ENCODE measurements at regions not wholly inside any gene's neighbourhood (a gene's known extent, or its start where the extent isn't known, plus 50 kb on each side); places are given as distances from the start of the nearest gene placed in this dataset.

DNA sequence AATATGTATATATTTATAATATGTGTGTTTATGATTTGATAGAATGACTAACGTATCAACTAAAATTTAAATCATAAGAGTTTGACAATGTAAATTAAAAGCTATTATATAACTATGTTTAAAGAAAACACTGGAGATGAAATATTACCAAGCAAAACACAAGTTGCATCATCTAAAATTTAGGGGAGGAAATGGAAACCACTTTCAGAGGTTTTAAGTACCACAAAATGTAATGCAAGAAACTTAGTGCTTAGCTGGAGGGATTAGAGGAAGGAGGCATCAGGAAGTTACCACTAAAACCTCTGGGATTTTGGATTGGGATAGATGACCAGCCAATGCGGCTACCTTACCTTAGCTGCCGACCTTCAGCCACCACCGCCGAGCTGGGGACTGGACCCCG, 1192.1 kb upstream of the PRKX start:
- TF ChIP-seq CTCF (conservative IDR thresholded peaks at IDR 0.05; ENCODE audit: low read length): no peak
- TF ChIP-seq EZH2phosphoT487 (IDR thresholded peaks at IDR 0.05; ENCODE audit: borderline replicate concordance): no peak

Measured in Loucy (cell line).